H1 (cell line): ENCODE measurements at regions not wholly inside any gene's neighbourhood (a gene's known extent, or its start where the extent isn't known, plus 50 kb on each side); places are given as distances from the start of the nearest gene placed in this dataset.

Source experiments
- CTCF ChIA-PET: fragments of 300-600 bp; sonication (Branson Sonifier 250); formaldehyde crosslinking; loops from one replicate; lab custom pipeline; 2021; ENCODE audit not compliant: partially characterized antibody; lab: Charles Lee
- POLR2A ChIA-PET: fragments of 300-600 bp; sonication (Branson Sonifier 250); formaldehyde crosslinking; loops from one replicate; lab custom pipeline; 2021; ENCODE audit warnings: inconsistent platforms; ENCODE audit not compliant: partially characterized antibody; lab: Charles Lee
- DNase-seq, 2 experiments: peaks; one replicate each; pipeline versions ENCODE4 v3.0.0 to v3.0.0-alpha.2; 2010 to 2022; ENCODE audit warnings: low spot score in 2 of 2, low read depth in 1 of 2, mixed read lengths in 1 of 2
- FAIRE-seq: peaks from 2 replicates; lab custom pipeline; 2011; peaks lifted over from hg19 to GRCh38; lab: Jason Lieb, UNC
- H2AFZ ChIP-seq: 2 replicates; pipeline ENCODE4 v1.8.1; 2012; ENCODE audit warnings: low read length, inconsistent platforms
- H2AK5ac ChIP-seq: 2 replicates; pipeline ENCODE4 v1.6.1; 2013; ENCODE audit warnings: low read depth, low read length
- H2BK120ac ChIP-seq: replicated peaks from 2 replicates; pipeline ENCODE3; 2013; ENCODE audit warnings: low read depth, low read length, inconsistent platforms
- H2BK12ac ChIP-seq: 2 replicates; pipeline ENCODE4 v1.6.1; 2013; ENCODE audit warnings: low read depth, low read length
- H2BK15ac ChIP-seq: 2 replicates; pipeline ENCODE4 v1.6.1; 2013; ENCODE audit warnings: low read length
- H2BK20ac ChIP-seq: 2 replicates; pipeline ENCODE4 v1.6.1; 2013; ENCODE audit warnings: low read length
- H2BK5ac ChIP-seq: 2 replicates; pipeline ENCODE4 v1.6.1; 2013; ENCODE audit warnings: low read depth, low read length
- H3K14ac ChIP-seq: 2 replicates; pipeline ENCODE4 v1.6.1; 2013; ENCODE audit warnings: inconsistent platforms; ENCODE audit not compliant: insufficient read length
- H3K18ac ChIP-seq: 2 replicates; pipeline ENCODE4 v1.6.1; 2013; ENCODE audit warnings: low read length; ENCODE audit errors: extremely low read depth
- H3K23ac ChIP-seq: 2 replicates; pipeline ENCODE4 v1.6.1; 2013; ENCODE audit warnings: inconsistent platforms; ENCODE audit not compliant: insufficient read length
- H3K23me2 ChIP-seq: 2 replicates; pipeline ENCODE4 v1.6.1; 2013; ENCODE audit warnings: low read depth, low read length
- H3K27ac ChIP-seq: 2 replicates; pipeline ENCODE4 v1.6.1; 2011; ENCODE audit warnings: low read depth, low read length, inconsistent platforms
- H3K27me3 ChIP-seq, 4 experiments: replicated peaks in 1 of 4; 1 replicate in 1 of 4; 2 replicates in 3 of 4; pipeline versions ENCODE4 v1.6.1 to v1.8.1; 2011 to 2013; ENCODE audit warnings: low read length in 3 of 4, mild to moderate bottlenecking in 3 of 4, inconsistent platforms in 2 of 4, mixed read lengths in 2 of 4, moderate library complexity in 1 of 4; ENCODE audit not compliant: control insufficient read depth in 3 of 4, insufficient read depth in 3 of 4; ENCODE audit errors: extremely low read depth in 1 of 4
- H3K36me3 ChIP-seq, 4 experiments: 2 replicates each; pipeline versions ENCODE4 v1.6.1 to v1.8.1; 2011 to 2013; ENCODE audit warnings: mild to moderate bottlenecking in 4 of 4, low read length in 3 of 4, moderate library complexity in 2 of 4, control low read depth in 1 of 4, inconsistent platforms in 1 of 4; ENCODE audit not compliant: insufficient read depth in 4 of 4, control insufficient read depth in 2 of 4
- H3K4ac ChIP-seq: replicated peaks from 2 replicates; pipeline ENCODE3; 2013; ENCODE audit warnings: low read length, low read depth, mixed read lengths, inconsistent platforms; ENCODE audit not compliant: insufficient read length
- H3K4me1 ChIP-seq, 4 experiments: replicated peaks in 1 of 4; 1 replicate in 1 of 4; 2 replicates in 3 of 4; pipeline versions ENCODE4 v1.6.1 to v1.8.1; 2011 to 2013; ENCODE audit warnings: low read length in 3 of 4, inconsistent platforms in 2 of 4, mixed read lengths in 1 of 4; ENCODE audit not compliant: insufficient read depth in 4 of 4, control insufficient read depth in 3 of 4
- H3K4me2 ChIP-seq, 2 experiments: 2 replicates each; pipeline versions ENCODE4 v1.6.1 to v1.8.1; 2011 to 2013; ENCODE audit warnings: low read depth in 2 of 2, low read length in 2 of 2, control low read depth in 1 of 2, inconsistent platforms in 1 of 2, mild to moderate bottlenecking in 1 of 2; ENCODE audit not compliant: insufficient read depth in 1 of 2
- H3K4me3 ChIP-seq, 4 experiments: fragments of 200-600, 300-600 bp in 1 of 4; sonication (generic), shearing (Covaris generic), sonication (Bioruptor Twin) in 1 of 4; 2 replicates each; pipeline versions ENCODE4 v1.5.1 to v1.8.1; 2011 to 2016; ENCODE audit warnings: low read length in 4 of 4, low read depth in 3 of 4, control low read depth in 2 of 4, inconsistent platforms in 2 of 4, mild to moderate bottlenecking in 2 of 4, mixed read lengths in 1 of 4, moderate library complexity in 1 of 4; ENCODE audit not compliant: insufficient read depth in 2 of 4; ENCODE audit errors: extremely low read depth in 1 of 4
- H3K56ac ChIP-seq: replicated peaks from 2 replicates; pipeline ENCODE3; 2013; ENCODE audit warnings: low read depth, mild to moderate bottlenecking, mixed read lengths, low read length, inconsistent platforms; ENCODE audit not compliant: insufficient read length
- H3K79me1 ChIP-seq: 2 replicates; pipeline ENCODE4 v1.6.1; 2013; ENCODE audit warnings: low read depth, low read length, control low read depth
- H3K79me2 ChIP-seq, 2 experiments: 2 replicates each; pipeline versions ENCODE4 v1.6.1 to v1.8.1; 2012 to 2013; ENCODE audit warnings: low read length in 2 of 2, mild to moderate bottlenecking in 2 of 2, inconsistent platforms in 1 of 2; ENCODE audit not compliant: insufficient read depth in 2 of 2, control insufficient read depth in 1 of 2
- H3K9ac ChIP-seq, 4 experiments: replicated peaks in 1 of 4; 1 replicate in 1 of 4; 2 replicates in 3 of 4; pipeline versions ENCODE4 v1.6.1 to v1.8.1; 2011 to 2013; ENCODE audit warnings: low read depth in 3 of 4, low read length in 3 of 4, control low read depth in 2 of 4, mild to moderate bottlenecking in 2 of 4, moderate library complexity in 2 of 4, inconsistent platforms in 1 of 4; ENCODE audit errors: extremely low read depth in 1 of 4
- H3K9me3 ChIP-seq, 2 experiments: 2 replicates each; pipeline versions ENCODE4 v1.6.1 to v1.8.1; 2012 to 2013; ENCODE audit warnings: mild to moderate bottlenecking in 2 of 2, moderate library complexity in 2 of 2, control low read depth in 1 of 2, inconsistent platforms in 1 of 2, low read depth in 1 of 2, low read length in 1 of 2, mixed read lengths in 1 of 2; ENCODE audit not compliant: insufficient read depth in 2 of 2
- H4K20me1 ChIP-seq, 2 experiments: replicated peaks in 1 of 2; 2 replicates each; pipeline versions ENCODE3 to v1.8.1; 2011 to 2013; ENCODE audit warnings: inconsistent platforms in 2 of 2, low read length in 2 of 2, mild to moderate bottlenecking in 1 of 2; ENCODE audit not compliant: insufficient read depth in 2 of 2, control insufficient read depth in 1 of 2
- H4K5ac ChIP-seq: 2 replicates; pipeline ENCODE4 v1.6.1; 2013; ENCODE audit warnings: low read length, low read depth, mixed read lengths, inconsistent platforms; ENCODE audit not compliant: insufficient read length
- H4K8ac ChIP-seq: 2 replicates; pipeline ENCODE4 v1.8.0; 2013; ENCODE audit warnings: mild to moderate bottlenecking, moderate library complexity, low read length, inconsistent platforms; ENCODE audit not compliant: insufficient read depth; ENCODE audit errors: extremely low read depth
- H4K91ac ChIP-seq: replicated peaks from 2 replicates; pipeline ENCODE3; 2013; ENCODE audit warnings: low read length, mixed read lengths, inconsistent platforms; ENCODE audit not compliant: insufficient read length
- BCL11A ChIP-seq, 2 experiments: IDR thresholded peaks; one replicate each; pipeline ENCODE4 v1.6.1; 2011; ENCODE audit warnings: low read depth in 2 of 2, low read length in 2 of 2, mild to moderate bottlenecking in 2 of 2
- CBX8 ChIP-seq: fragments of 300-800, 300-1000 bp; sonication (generic); IDR thresholded peaks from 2 replicates; pipeline ENCODE4 v1.7.1; 2016; ENCODE audit warnings: low read depth, low read length, borderline replicate concordance
- CTBP2 ChIP-seq: IDR thresholded peaks from 2 replicates; pipeline ENCODE4 v1.7.0; 2011; ENCODE audit warnings: borderline replicate concordance, mild to moderate bottlenecking, moderate library complexity, mixed read lengths, low read length; ENCODE audit not compliant: insufficient read depth, insufficient read length
- KDM4A ChIP-seq: IDR thresholded peaks from one replicate; pipeline ENCODE4 v1.7.1; 2012; ENCODE audit warnings: low read depth, mild to moderate bottlenecking, moderate library complexity, low read length, inconsistent platforms; ENCODE audit not compliant: severe bottlenecking
- MAX ChIP-seq: IDR thresholded peaks from 2 replicates; pipeline ENCODE4 v1.6.1; 2012; ENCODE audit warnings: inconsistent platforms
- RBBP5 ChIP-seq: IDR thresholded peaks from 2 replicates; pipeline ENCODE4 v1.7.1; 2012; ENCODE audit warnings: low read depth, mild to moderate bottlenecking, inconsistent platforms, low read length, moderate library complexity, borderline replicate concordance
- RXRA ChIP-seq: IDR thresholded peaks from 2 replicates; pipeline ENCODE4 v1.6.1; 2011; ENCODE audit warnings: low read depth, mild to moderate bottlenecking, low read length, moderate library complexity; ENCODE audit not compliant: insufficient read depth
- SIRT6 ChIP-seq: IDR thresholded peaks from one replicate; pipeline ENCODE4 v1.7.1; 2012; ENCODE audit warnings: low read length, inconsistent platforms
- SIX5 ChIP-seq: IDR thresholded peaks from 2 replicates; pipeline ENCODE4 v1.6.1; 2011; ENCODE audit warnings: mild to moderate bottlenecking, low read depth, low read length
- WGBS, 2 experiments: shearing (Covaris generic) in 1 of 2; methylation state at CpG; one replicate each; pipeline versions ENCODE4 v1.1.6 to v1.1.7; 2013 to 2015; ENCODE audit warnings: low lambda C conversion rate in 2 of 2, mixed read lengths in 2 of 2, inconsistent platforms in 1 of 2, low coverage in 1 of 2, missing lambda C conversion rate in 1 of 2; ENCODE audit not compliant: insufficient replicate concordance in 2 of 2, insufficient coverage in 1 of 2, insufficient read length in 1 of 2; ENCODE audit errors: extremely low coverage in 1 of 2, missing lambda C conversion rate in 1 of 2; 5-methylcytosine and 5-hydroxymethylcytosine counted together

DNA sequence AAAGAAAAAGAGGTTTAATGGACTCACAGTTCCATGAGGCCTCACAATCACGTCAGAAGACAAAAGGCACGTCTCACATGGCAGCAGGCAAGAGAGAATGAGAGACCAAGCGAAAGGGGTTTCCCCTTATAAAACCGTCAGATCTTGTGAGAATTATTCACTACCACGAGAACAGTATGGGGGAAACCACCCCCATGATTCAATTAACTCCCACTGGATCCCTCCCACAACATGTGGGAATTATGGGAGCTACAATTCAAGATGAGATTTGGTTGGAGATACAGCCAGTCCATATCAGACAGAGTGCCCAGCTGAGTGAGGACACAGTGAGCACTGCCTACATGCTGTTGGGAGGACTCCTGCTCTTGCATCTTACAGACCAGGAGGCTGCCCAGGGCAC lies 148.4 kb downstream of the TEX36 start:
- no peak overlapping the region for H2BK20ac ChIP-seq
- H3K9me3 ChIP-seq: no peaks in the 10 kb centered on the region
- H3K4me3 ChIP-seq: no peak overlapping the region
- no peak overlapping the region for H2BK5ac ChIP-seq
- no peak overlapping the region for H4K5ac ChIP-seq
- no peaks in the 10 kb centered on the region for H3K36me3 ChIP-seq
- H3K27me3 ChIP-seq: no peaks in the 10 kb centered on the region
- no peak overlapping the region for H3K4me2 ChIP-seq
- H4K91ac ChIP-seq: no peak overlapping the region
- H3K9ac ChIP-seq: no peak overlapping the region
- FAIRE-seq: no peak
- H3K23ac ChIP-seq: no peak overlapping the region
- no peaks in the 10 kb centered on the region for H3K4me1 ChIP-seq
- DNase-seq: no peak
- H3K4ac ChIP-seq: no peak overlapping the region
- no peak overlapping the region for H2AFZ ChIP-seq
- TF ChIP-seq CTBP2: no peak
- no peak for TF ChIP-seq RXRA
- TF ChIP-seq RBBP5: no peak
- no peak for TF ChIP-seq MAX
- no peak for TF ChIP-seq CBX8
- no peak for TF ChIP-seq SIRT6
- no peak for TF ChIP-seq BCL11A (IDR thresholded peaks at IDR 0.05; ENCODE audit: low read depth in 2 of 2, low read length in 2 of 2)
- no peak for TF ChIP-seq KDM4A
- no peak for TF ChIP-seq SIX5
- H2BK15ac ChIP-seq: no peak overlapping the region
- ChIA-PET POLR2A (no interaction called here), CTCF (interaction anchor here (0.6 to 4.0 kb wide), 4 partner anchors 10 to 429 kb away, joined by 4 to 16 read pairs (median 7); no protein-coding TSS in a partner anchor)
- no peaks in the 10 kb centered on the region for H3K23me2 ChIP-seq
- no peak overlapping the region for H4K8ac ChIP-seq
- 67% methylated on average over 5 of the region's 5 CpGs; no CpG with 5 or more reads in 1 of the 2 experiments for WGBS, 2 experiments
- H4K20me1 ChIP-seq: no peaks in the 10 kb centered on the region
- H2BK120ac ChIP-seq: no peak overlapping the region
- H2BK12ac ChIP-seq: no peak overlapping the region
- no peak overlapping the region for H3K56ac ChIP-seq
- no peak overlapping the region for H3K14ac ChIP-seq
- no peak overlapping the region for H3K27ac ChIP-seq
- no peak overlapping the region for H2AK5ac ChIP-seq
- no peaks in the 10 kb centered on the region for H3K79me1 ChIP-seq
- no peaks in the 10 kb centered on the region for H3K79me2 ChIP-seq
- no peak overlapping the region for H3K18ac ChIP-seq
